ENCODE measurements at regions not wholly inside any gene's neighbourhood (a gene's known extent, or its start where the extent isn't known, plus 50 kb on each side); places are given as distances from the start of the nearest gene placed in this dataset.

DNA sequence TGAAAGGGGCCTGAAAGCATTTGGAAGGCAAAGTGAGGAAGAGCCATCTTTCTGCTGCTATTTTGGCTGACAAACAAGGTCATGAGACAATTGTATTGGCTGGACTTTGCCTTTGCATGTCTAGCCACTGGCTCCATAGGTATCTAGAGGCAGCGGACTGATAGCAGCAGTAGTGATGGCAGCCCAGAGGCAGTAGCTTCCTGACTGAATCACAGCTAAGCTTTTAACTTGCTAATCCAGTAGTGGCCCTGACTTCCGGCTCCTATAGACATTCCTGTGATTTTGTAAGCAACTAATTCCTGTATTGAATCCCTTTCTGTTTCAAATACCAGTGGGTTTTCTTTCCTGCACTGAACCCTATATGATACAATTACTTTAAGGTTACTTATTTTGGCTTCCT is 69.8 kb upstream of the PDE1A start:
- no peak for TF ChIP-seq POLR2A (IDR thresholded peaks at IDR 0.05)
- TF ChIP-seq, protein P1, sequence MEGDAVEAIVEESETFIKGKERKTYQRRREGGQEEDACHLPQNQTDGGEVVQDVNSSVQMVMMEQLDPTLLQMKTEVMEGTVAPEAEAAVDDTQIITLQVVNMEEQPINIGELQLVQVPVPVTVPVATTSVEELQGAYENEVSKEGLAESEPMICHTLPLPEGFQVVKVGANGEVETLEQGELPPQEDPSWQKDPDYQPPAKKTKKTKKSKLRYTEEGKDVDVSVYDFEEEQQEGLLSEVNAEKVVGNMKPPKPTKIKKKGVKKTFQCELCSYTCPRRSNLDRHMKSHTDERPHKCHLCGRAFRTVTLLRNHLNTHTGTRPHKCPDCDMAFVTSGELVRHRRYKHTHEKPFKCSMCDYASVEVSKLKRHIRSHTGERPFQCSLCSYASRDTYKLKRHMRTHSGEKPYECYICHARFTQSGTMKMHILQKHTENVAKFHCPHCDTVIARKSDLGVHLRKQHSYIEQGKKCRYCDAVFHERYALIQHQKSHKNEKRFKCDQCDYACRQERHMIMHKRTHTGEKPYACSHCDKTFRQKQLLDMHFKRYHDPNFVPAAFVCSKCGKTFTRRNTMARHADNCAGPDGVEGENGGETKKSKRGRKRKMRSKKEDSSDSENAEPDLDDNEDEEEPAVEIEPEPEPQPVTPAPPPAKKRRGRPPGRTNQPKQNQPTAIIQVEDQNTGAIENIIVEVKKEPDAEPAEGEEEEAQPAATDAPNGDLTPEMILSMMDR (IDR thresholded peaks at IDR 0.05) = no peak

Measured in tibial nerve (tissue), 3 donors.